ENCODE measurements at regions not wholly inside any gene's neighbourhood (a gene's known extent, or its start where the extent isn't known, plus 50 kb on each side); places are given as distances from the start of the nearest gene placed in this dataset.

DNA sequence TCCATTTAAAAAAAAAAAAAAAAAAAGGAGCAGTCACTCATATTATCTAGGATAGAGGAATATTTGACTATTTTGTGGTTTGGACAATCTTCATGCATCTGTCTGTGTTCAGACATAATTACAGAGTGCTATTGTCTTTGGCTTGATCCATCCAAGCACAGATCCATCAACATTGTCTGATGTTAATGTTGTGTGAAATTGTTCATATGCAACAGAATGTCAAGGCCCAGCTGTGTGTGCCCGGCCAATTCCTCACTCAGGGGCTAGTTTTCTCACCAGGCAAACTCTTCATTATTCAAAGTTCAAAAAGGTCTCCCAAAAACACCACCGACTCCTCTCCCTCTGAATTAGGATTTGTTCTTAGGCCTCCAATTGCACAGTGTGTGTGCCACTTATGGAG, 324.9 kb upstream of the TMTC1 start:
- no peaks in the 10 kb centered on the region for H3K79me2 ChIP-seq (ENCODE audit: insufficient read depth, low read length)
- H3K4me3 ChIP-seq (replicated peaks in 1 of 3; ENCODE audit: low read depth in 2 of 3, low read length in 3 of 3), result no peak overlapping the region
- Mint-ChIP-seq H3K27me3 (ENCODE audit: low read depth in 3 of 3) (peaks cover 0 to 1% (median 0%) of the 10 kb centered on the region in 3 donors), H3K36me3 (no peaks in the 10 kb centered on the region), H3K9me3 (peaks cover 6 to 21% (median 10%) of the 10 kb centered on the region in 7 donors), H3K4me3 (no peak overlapping the region), H3K27ac (no peak overlapping the region), H3K4me1 (no peaks in the 10 kb centered on the region)
- DNase-seq, result no peak
- intact Hi-C loops (cut with micrococcal nuclease), result no loop called here
- no peaks in the 10 kb centered on the region for H3K4me1 ChIP-seq (ENCODE audit: control insufficient read depth in 1 of 2, insufficient read depth in 2 of 2, low read length in 2 of 2)
- H3K36me3 ChIP-seq (replicated peaks in 1 of 2; ENCODE audit: control insufficient read depth in 1 of 2, insufficient read depth in 2 of 2, low read length in 2 of 2), result no peaks in the 10 kb centered on the region
- no peak overlapping the region for H3K27ac ChIP-seq (ENCODE audit: low read depth in 1 of 2, low read length in 2 of 2)
- H4K20me1 ChIP-seq (ENCODE audit: insufficient read depth, low read length), result no peaks in the 10 kb centered on the region
- no peaks in the 10 kb centered on the region for H3K27me3 ChIP-seq (ENCODE audit: control insufficient read depth in 2 of 2, insufficient read depth in 2 of 2, low read length in 2 of 2)
- WGBS (ENCODE audit: insufficient coverage), result 86% methylated on average over 2 of the region's 2 CpGs
- H3K9ac ChIP-seq (ENCODE audit: insufficient read depth, low read length, poor library complexity, severe bottlenecking), result no peak overlapping the region
- H2AFZ ChIP-seq (ENCODE audit: insufficient read depth, low read depth, low read length, poor library complexity, severe bottlenecking), result no peak overlapping the region
- H3K4me2 ChIP-seq (replicated peaks; ENCODE audit: extremely low read depth, low read length, poor library complexity, severe bottlenecking), result no peak overlapping the region
- TF ChIP-seq, protein P1, sequence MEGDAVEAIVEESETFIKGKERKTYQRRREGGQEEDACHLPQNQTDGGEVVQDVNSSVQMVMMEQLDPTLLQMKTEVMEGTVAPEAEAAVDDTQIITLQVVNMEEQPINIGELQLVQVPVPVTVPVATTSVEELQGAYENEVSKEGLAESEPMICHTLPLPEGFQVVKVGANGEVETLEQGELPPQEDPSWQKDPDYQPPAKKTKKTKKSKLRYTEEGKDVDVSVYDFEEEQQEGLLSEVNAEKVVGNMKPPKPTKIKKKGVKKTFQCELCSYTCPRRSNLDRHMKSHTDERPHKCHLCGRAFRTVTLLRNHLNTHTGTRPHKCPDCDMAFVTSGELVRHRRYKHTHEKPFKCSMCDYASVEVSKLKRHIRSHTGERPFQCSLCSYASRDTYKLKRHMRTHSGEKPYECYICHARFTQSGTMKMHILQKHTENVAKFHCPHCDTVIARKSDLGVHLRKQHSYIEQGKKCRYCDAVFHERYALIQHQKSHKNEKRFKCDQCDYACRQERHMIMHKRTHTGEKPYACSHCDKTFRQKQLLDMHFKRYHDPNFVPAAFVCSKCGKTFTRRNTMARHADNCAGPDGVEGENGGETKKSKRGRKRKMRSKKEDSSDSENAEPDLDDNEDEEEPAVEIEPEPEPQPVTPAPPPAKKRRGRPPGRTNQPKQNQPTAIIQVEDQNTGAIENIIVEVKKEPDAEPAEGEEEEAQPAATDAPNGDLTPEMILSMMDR (IDR thresholded peaks at IDR 0.05), result no peak
- H3K9me3 ChIP-seq (replicated peaks in 1 of 2; ENCODE audit: control insufficient read depth in 1 of 2, insufficient read depth in 1 of 2, low read length in 2 of 2), result peaks cover 7 to 20% of the 10 kb centered on the region in 2 donors

DNA sequence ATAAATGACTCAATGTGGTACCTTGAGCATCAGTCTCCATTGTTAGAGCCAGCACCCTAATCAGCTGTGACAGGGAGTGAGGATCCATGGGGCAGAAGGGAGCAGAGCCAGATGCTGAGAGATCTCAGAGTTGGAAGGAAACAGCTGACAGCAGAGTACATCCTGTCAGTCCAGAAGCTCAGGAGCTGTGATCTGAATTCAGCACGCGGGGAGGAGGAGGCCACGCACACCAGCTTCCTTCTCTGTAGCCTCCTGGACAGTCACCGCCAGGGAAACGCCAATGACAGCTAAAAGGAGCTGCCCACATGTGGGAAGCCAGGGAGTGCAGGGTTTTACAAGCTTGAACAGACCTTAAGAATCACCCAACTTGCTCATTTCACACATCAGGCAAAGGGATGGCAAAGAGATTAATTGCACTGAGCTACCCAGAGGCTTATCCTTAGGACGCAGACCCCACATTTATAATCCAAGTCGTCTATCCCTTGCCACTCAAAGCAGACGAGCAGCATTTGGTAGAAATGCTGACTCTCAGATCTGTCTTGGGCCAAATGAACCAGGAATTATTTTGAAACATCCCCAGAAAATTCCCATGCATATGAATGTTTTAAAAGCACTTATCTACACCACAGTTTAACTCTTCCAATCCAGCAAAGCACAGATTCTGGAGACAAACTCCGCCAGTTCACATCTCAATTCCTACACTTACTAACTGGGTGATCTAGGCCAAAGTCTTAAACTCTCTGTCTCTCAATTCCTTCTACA, 322.6 kb upstream of the TMTC1 start:
- Histone ChIP-seq H4K20me1 (ENCODE audit: insufficient read depth, low read length) (no peaks in the 10 kb centered on the region), H3K4me3 (replicated peaks in 1 of 3; ENCODE audit: low read depth in 2 of 3, low read length in 3 of 3) (no peak overlapping the region), H3K79me2 (ENCODE audit: insufficient read depth, low read length) (no peaks in the 10 kb centered on the region), H3K4me1 (ENCODE audit: control insufficient read depth in 1 of 2, insufficient read depth in 2 of 2, low read length in 2 of 2) (no peaks in the 10 kb centered on the region), H3K27me3 (ENCODE audit: control insufficient read depth in 2 of 2, insufficient read depth in 2 of 2, low read length in 2 of 2) (no peaks in the 10 kb centered on the region), H3K27ac (ENCODE audit: low read depth in 1 of 2, low read length in 2 of 2) (no peak overlapping the region), H3K36me3 (replicated peaks in 1 of 2; ENCODE audit: control insufficient read depth in 1 of 2, insufficient read depth in 2 of 2, low read length in 2 of 2) (no peaks in the 10 kb centered on the region), H3K4me2 (replicated peaks; ENCODE audit: extremely low read depth, low read length, poor library complexity, severe bottlenecking) (no peak overlapping the region), H3K9me3 (replicated peaks in 1 of 2; ENCODE audit: control insufficient read depth in 1 of 2, insufficient read depth in 1 of 2, low read length in 2 of 2) (peaks cover 7 to 17% of the 10 kb centered on the region in 2 donors), H2AFZ (ENCODE audit: insufficient read depth, low read depth, low read length, poor library complexity, severe bottlenecking) (no peak overlapping the region), H3K9ac (ENCODE audit: insufficient read depth, low read length, poor library complexity, severe bottlenecking) (no peak overlapping the region)
- intact Hi-C loops (cut with micrococcal nuclease), result no loop called here
- TF ChIP-seq, protein P1 (IDR thresholded peaks at IDR 0.05), result no peak
- no peak for DNase-seq
- Mint-ChIP-seq H3K4me3 (no peak overlapping the region), H3K27me3 (ENCODE audit: low read depth in 3 of 3) (peaks cover 0 to 2% (median 0%) of the 10 kb centered on the region in 3 donors), H3K27ac (no peak overlapping the region), H3K9me3 (peaks cover 6 to 16% (median 10%) of the 10 kb centered on the region in 7 donors), H3K36me3 (no peaks in the 10 kb centered on the region), H3K4me1 (no peaks in the 10 kb centered on the region)
- 41% methylated on average over 8 of the region's 9 CpGs for WGBS (ENCODE audit: insufficient coverage)
